Activated CD4-positive, alpha-beta T cell treated with anti-CD3 and anti-CD28 coated beads, Interleukin-2, amount 10 ng/mL, durations not matched to agents 24 days and 14 days (primary cell): ENCODE measurements at regions not wholly inside any gene's neighbourhood (a gene's known extent, or its start where the extent isn't known, plus 50 kb on each side); places are given as distances from the start of the nearest gene placed in this dataset.
"Not testable (repeated sequence)": the region's sequence is repeated elsewhere in the genome, so short reads cannot be mapped to it uniquely, and the experiment has no call there.

ENCODE experiments used
- DNase-seq: peaks from one replicate; pipeline ENCODE4 v3.0.0; 2022
- H3K27ac Mint-ChIP-seq: one replicate; pipeline ENCODE4 v1.8.0; 2022; ENCODE audit warnings: mild to moderate bottlenecking, mixed read lengths
- H3K27me3 Mint-ChIP-seq: one replicate; pipeline ENCODE4 v1.8.0; 2022; ENCODE audit warnings: mixed read lengths
- H3K36me3 Mint-ChIP-seq: one replicate; pipeline ENCODE4 v1.8.0; 2022; ENCODE audit warnings: low read depth, mild to moderate bottlenecking, mixed read lengths
- H3K4me1 Mint-ChIP-seq: one replicate; pipeline ENCODE4 v1.8.0; 2021; ENCODE audit warnings: mixed read lengths
- H3K4me3 Mint-ChIP-seq: one replicate; pipeline ENCODE4 v1.8.0; 2022; ENCODE audit warnings: mild to moderate bottlenecking, moderate library complexity, mixed read lengths
- H3K9me3 Mint-ChIP-seq: one replicate; pipeline ENCODE4 v1.8.0; 2021; ENCODE audit warnings: mixed read lengths
- intact Hi-C: fragments of 100-400 bp; cut with micrococcal nuclease; formaldehyde crosslinking; loops from one replicate; pipeline ENCODE4 v1.15.1; 2023

DNA sequence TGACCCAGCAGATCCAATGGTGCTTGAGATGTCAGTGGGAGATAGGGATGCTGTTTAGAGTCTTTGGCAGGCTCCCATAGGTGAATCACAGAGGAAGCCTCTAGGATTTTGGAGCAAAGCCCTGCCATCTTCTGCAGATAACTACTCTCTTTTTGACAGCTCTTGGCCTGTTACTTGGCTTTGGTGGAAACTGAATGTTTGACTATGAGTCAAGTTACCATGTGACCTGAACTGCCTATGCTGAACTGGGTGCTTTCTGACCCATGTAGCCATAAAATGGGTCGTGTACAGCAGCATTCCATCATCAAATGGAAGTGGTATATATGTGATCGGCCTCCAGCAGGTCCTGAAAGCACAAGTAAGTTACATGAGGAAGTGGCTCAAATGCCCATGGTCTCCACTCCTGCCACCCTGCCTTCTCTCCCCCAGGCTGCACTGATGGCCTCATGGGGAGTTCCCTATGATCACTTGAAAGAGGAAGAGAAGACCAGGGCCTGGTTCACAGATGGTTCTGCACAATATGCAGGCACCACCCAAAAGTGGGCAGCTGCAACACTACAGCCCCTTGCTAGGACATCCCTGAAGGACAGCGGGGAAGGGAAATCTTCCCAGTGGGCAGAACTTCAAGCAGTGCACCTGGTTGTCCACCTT lies 105.6 kb upstream of the ZC3H12A start:
- H3K4me3 Mint-ChIP-seq, DNase-seq, H3K9me3 Mint-ChIP-seq, H3K27me3 Mint-ChIP-seq, H3K27ac Mint-ChIP-seq, H3K36me3 Mint-ChIP-seq, intact Hi-C loops, H3K4me1 Mint-ChIP-seq: not testable (repeated sequence)

DNA sequence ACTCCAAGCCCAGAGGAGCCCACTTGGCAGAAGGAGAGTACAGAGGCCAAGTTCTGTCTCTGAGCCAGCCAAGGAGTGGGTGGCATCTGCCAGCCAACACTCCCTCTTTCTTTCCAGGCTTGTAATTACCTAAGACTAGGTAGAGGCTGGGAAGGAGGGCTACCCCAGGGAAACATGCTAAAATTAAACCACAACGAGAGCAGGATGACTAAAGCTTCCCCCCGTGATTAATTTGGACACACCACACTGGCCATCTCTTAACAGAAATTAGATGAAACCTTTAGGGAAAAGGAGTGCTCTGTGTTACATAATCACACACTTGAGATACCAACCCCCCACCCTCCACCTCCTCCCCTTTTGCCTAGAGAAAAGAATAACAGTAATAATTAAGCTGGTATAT lies 102.1 kb upstream of the ZC3H12A start:
- H3K27me3 Mint-ChIP-seq = peaks cover 2% of the 10 kb centered on the region
- H3K9me3 Mint-ChIP-seq = no peaks in the 10 kb centered on the region
- no peaks in the 10 kb centered on the region for H3K4me1 Mint-ChIP-seq
- H3K36me3 Mint-ChIP-seq = no peaks in the 10 kb centered on the region
- no peak for DNase-seq
- H3K4me3 Mint-ChIP-seq = no peak overlapping the region
- H3K27ac Mint-ChIP-seq = no peak overlapping the region
- intact Hi-C loops = no loop called here

DNA sequence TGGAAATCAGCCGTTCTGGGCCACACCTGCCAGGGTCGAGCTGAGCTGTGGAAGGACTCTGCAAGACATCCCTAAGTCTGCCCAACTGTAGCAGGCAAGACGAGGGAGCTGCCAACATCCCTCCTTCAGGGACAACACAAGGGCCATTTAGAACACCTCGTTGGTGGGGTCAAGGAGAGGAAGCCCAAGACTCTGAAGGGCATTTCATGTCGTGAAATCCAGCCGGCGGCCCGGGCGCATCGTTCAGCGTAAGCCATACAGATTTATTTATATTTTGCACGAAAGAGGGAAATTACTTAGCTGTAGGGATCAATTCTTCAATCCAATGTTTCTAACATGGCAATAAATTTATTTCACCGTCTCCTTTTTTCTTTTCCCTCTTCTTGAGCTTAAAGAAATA lies 101.7 kb upstream of the ZC3H12A start:
- no peak overlapping the region for H3K4me3 Mint-ChIP-seq
- H3K9me3 Mint-ChIP-seq = no peaks in the 10 kb centered on the region
- H3K36me3 Mint-ChIP-seq = no peaks in the 10 kb centered on the region
- peaks cover 2% of the 10 kb centered on the region for H3K27me3 Mint-ChIP-seq
- H3K27ac Mint-ChIP-seq = no peak overlapping the region
- intact Hi-C loops = no loop called here
- H3K4me1 Mint-ChIP-seq = no peaks in the 10 kb centered on the region
- DNase-seq = no peak

DNA sequence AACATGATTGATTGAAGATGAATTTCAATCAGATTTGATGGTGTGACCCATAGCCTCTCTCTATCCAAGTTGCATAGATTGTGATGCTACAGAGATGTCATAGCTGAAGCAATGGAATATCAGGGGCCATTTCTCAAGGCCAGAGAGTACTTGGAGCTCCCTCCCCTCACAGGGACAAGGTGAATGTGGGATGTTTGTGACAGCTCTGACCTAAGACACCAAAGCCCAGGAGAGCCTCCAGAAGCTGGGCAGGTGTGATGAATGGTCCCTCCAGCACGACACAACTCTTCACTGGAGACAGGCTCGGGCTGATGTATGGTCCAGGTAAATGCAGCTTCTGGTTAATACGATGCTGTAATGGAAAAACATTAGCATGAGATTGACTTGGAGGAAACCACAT lies 101.0 kb upstream of the ZC3H12A start:
- Mint-ChIP-seq H3K4me1 (no peaks in the 10 kb centered on the region), H3K9me3 (no peaks in the 10 kb centered on the region), H3K4me3 (no peak overlapping the region), H3K27ac (no peak overlapping the region), H3K36me3 (no peaks in the 10 kb centered on the region), H3K27me3 (peaks cover 8% of the 10 kb centered on the region)
- intact Hi-C loops = no loop called here
- DNase-seq = no peak

DNA sequence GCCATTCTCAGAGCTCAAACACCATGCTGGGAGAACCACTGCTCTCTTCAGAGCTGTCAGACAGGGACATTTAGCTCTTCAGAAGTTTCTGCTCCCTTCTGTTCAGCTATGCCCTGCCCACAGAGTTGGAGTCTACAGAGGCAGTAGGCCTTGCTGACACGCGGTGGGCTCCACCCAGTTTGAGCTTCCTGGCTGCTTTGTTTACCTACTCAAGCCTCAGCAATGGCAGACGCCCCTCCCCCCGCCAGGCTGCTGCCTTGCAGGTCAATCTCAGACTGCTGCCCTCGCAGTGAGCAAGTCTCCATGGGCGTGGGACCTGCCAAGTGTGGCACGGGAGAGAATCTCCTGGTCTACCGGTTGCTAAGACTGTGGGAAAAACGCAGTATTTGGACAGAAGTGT lies 93.8 kb upstream of the ZC3H12A start:
- H3K4me1 Mint-ChIP-seq, H3K36me3 Mint-ChIP-seq, H3K27ac Mint-ChIP-seq, H3K9me3 Mint-ChIP-seq, intact Hi-C loops, DNase-seq, H3K4me3 Mint-ChIP-seq: not testable (repeated sequence)
- peaks cover 20% of the 10 kb centered on the region for H3K27me3 Mint-ChIP-seq

DNA sequence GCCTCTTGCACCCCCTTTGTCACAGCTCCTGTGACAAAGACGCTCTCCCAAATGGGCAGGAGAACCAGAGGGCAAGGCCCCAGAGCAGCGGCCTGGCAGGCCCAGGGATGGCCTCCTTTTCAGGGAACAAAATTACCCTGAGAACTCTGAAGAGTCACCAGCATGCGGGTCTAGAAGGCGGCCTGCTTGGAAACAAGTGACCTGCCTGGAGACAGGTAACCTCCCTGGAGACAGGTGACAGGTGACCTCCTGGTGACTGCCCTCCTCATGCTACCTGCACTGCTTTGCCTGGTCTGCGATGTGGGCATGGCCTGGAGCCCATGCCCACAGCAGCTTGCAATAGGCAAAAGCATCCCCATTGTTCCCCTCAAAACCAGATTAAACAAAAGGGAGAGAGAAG lies 86.5 kb upstream of the ZC3H12A start:
- no peak overlapping the region for H3K4me3 Mint-ChIP-seq
- intact Hi-C loops = no loop called here
- H3K27me3 Mint-ChIP-seq = peaks cover 4% of the 10 kb centered on the region
- H3K9me3 Mint-ChIP-seq = no peaks in the 10 kb centered on the region
- no peaks in the 10 kb centered on the region for H3K4me1 Mint-ChIP-seq
- no peak for DNase-seq
- H3K27ac Mint-ChIP-seq = no peak overlapping the region
- no peaks in the 10 kb centered on the region for H3K36me3 Mint-ChIP-seq

DNA sequence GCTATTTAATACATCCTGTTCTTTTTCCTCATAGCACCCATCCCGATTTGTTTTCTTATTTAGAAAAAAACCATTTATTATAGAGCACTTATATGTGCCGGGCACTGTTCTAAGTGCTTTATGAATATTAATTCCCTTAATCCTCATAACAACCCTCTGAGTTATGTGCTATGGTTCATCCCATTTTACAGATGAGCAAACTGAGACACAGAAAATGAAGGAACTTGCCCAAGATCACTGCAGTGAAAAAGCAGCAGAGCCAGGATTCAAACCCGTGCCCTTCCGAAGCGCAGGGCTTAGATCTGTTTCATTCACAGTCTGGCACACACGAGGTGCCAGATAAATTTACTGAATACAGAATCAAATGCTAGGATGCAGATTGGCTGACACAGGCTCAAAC lies 85.1 kb upstream of the ZC3H12A start:
- H3K27me3 Mint-ChIP-seq = peaks cover 7% of the 10 kb centered on the region
- H3K4me1 Mint-ChIP-seq = no peaks in the 10 kb centered on the region
- intact Hi-C loops = no loop called here
- no peaks in the 10 kb centered on the region for H3K36me3 Mint-ChIP-seq
- DNase-seq = no peak
- no peak overlapping the region for H3K4me3 Mint-ChIP-seq
- no peaks in the 10 kb centered on the region for H3K9me3 Mint-ChIP-seq
- H3K27ac Mint-ChIP-seq = no peak overlapping the region

DNA sequence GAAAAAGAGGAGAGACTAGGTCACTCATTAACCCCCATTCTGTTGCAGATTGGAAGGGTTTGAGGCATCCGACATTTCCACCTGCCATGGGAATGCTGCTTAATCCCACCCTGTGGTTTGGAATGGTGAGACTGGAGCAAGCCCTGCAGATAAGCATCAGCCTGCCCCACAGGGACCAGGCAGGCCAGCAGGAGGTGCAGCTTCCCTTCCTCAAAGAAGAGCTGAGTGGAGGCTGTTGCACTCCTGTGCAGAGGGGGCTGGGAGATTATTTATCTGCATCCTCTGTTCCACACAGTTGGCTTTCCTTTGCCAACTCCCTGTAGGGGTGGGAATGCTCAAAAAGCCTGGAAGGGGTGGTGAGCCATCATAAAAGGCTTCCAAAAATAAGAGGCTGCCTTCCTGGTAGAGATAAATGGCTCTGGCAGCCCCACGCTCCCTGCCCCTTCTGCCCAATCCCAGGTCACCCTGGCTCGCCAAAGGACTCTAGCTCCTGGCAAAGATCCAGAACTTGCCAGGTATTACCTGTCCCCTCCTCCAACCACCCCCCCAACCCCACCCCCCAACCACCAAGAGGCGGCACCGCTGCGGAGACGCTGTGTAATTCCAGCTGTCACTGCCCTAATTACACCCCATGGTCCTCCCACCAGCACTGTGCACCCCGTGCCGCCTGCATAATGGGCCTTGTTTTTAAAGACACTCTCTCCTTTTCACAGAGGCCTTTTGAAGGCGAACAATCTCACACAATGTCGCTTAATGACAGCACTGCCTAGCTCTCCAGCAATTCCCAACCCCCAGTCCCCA lies 83.0 kb upstream of the ZC3H12A start:
- Mint-ChIP-seq H3K4me3 (no peak overlapping the region), H3K4me1 (no peaks in the 10 kb centered on the region)
- intact Hi-C loops = no loop called here

DNA sequence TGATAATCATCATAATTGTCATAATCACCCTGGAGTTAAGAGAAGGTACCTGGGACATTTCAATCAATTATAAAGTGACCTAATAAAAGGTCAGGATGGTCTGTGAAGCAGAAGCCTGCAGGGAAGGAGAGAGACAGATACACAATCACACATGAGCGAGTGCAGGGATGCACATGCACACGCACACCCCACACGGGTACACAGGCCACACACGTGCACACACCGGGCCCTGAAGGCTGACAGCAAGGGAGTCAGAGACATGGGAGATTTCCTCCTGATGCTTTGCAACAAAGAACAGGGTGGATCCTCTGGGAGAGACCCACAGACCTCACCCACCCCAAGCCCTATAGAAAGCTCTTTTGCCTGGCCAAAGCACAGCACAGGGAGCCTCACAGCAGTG lies 82.3 kb upstream of the ZC3H12A start:
- H3K4me1 Mint-ChIP-seq = no peaks in the 10 kb centered on the region
- DNase-seq = no peak
- H3K4me3 Mint-ChIP-seq = no peak overlapping the region
- H3K27me3 Mint-ChIP-seq = peaks cover 13% of the 10 kb centered on the region
- intact Hi-C loops = no loop called here
- H3K36me3 Mint-ChIP-seq = no peaks in the 10 kb centered on the region
- H3K27ac Mint-ChIP-seq = no peak overlapping the region
- no peaks in the 10 kb centered on the region for H3K9me3 Mint-ChIP-seq

More for the DNA sequence above, 83.0 kb upstream of the ZC3H12A start:
- Mint-ChIP-seq H3K27me3 (peaks cover 11% of the 10 kb centered on the region), H3K27ac (no peak overlapping the region), H3K36me3 (no peaks in the 10 kb centered on the region), H3K9me3 (no peaks in the 10 kb centered on the region)
- DNase-seq = no peak

DNA sequence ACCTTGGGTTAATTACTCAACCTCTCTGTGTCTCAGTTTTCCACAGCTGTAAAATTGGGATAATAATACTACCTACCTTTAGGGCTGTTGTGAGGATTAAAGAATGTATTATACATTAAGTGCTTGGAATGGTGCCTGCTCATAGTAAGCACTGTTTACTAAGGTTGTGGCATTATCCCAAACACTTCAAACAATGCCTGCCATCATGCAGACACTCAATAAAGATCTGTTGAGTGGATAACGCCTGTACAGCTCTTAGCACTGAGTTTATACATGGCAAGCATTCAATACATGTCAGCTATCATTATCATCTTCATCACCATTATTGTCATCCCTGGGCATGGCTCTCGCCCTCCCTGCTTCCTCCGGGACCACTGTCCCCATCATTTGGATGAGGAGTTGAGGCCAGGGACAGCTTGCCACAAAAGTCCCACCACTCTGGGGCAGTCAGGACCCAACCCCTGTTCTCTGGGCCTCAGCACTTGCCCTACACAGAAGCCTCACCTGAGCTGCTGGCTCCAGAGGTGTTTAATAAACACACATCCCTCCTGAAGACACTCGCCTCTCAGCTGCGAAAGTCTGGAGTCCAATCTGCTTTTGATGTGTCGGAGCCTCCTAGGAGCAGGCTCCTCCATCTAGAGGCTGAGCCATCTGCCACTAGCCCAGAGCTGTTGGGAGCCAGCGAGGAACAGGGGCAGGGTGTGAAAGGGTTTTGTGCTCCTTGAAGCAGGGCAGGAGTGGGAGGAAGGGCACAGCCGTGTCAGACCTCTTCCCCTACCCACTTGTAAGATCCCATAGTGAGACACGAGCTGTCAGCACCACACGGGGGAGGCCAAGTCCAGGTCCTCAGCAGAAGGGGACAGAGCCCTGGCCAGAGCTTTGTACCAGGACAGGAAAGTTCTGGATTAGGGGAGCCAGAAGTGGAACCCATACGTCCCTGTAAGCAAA lies 80.9 kb upstream of the ZC3H12A start:
- Mint-ChIP-seq H3K9me3 (no peaks in the 10 kb centered on the region), H3K27ac (no peak overlapping the region), H3K4me3 (no peak overlapping the region), H3K4me1 (no peaks in the 10 kb centered on the region), H3K27me3 (peaks cover 15% of the 10 kb centered on the region), H3K36me3 (no peaks in the 10 kb centered on the region)
- intact Hi-C loops = no loop called here
- no peak for DNase-seq

DNA sequence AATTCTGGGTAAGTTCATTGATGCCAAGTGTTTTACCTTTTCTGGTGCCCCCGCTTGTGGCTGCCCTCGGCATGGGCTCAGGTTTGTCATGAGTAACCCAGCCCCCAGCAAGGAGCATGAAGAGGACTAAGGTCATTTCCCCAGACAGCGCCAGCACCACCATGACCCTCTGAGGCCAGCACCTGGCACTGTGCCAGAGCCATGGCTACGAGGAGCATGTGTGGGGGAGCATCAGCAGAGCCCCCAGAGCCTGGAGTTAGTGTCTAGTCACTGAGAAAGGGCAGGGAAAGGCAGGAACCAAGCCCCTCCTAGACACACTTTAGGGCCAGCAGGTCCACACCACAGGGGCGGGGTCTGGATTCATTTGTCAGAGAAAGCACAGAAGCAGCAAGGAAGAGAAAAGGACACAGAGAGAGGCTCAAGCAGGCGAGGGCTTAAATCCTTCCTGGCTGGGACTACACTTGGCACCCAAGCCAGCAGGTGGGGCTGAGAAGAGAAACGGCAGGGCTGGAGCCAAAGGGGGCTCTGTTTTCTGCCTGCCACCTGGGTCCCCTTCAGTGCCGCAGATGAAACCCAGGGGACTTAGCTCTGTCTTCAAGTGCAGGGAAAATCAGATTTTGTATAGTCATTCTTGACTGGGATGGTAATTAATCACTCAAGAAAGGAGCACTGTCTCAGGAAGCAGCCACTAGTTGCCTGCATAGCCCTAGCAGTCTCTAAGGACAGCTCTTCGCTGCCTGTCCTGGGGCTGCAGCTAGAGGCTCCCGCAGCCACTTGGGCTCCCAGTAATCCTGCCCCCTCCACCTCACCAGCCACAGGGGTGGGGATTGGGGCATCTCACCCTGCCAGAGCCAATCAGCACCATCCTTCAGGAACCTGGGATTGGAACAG lies 79.6 kb upstream of the ZC3H12A start:
- no peak overlapping the region for H3K4me3 Mint-ChIP-seq
- intact Hi-C loops = no loop called here
- no peak for DNase-seq
- no peaks in the 10 kb centered on the region for H3K4me1 Mint-ChIP-seq
- H3K36me3 Mint-ChIP-seq = no peaks in the 10 kb centered on the region
- H3K9me3 Mint-ChIP-seq = no peaks in the 10 kb centered on the region
- no peak overlapping the region for H3K27ac Mint-ChIP-seq
- H3K27me3 Mint-ChIP-seq = peaks cover 17% of the 10 kb centered on the region

DNA sequence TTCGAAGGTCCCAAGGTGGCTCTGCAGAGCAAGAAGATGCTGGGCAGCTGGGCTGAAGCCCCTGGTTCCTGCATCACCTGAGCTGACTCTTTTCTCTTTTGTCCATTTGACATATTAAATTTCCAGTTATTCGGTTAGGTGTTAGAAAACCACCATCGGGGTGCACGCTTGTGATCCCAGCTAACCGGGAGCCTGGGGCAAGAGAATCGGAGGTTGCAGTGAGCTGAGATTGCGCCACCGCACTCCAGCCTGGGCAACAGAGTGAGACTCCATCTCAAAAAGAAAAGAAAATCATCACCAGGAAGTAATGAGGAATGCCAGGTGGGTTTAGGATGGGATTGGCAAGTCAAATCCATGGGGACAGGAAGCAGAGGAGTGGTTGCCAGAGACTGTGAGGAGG lies 76.3 kb upstream of the ZC3H12A start:
- Mint-ChIP-seq H3K27ac (no peak overlapping the region), H3K27me3 (peaks cover 13% of the 10 kb centered on the region), H3K9me3 (no peaks in the 10 kb centered on the region), H3K36me3 (no peaks in the 10 kb centered on the region), H3K4me3 (no peak overlapping the region), H3K4me1 (no peaks in the 10 kb centered on the region)
- DNase-seq = no peak
- intact Hi-C loops = no loop called here

DNA sequence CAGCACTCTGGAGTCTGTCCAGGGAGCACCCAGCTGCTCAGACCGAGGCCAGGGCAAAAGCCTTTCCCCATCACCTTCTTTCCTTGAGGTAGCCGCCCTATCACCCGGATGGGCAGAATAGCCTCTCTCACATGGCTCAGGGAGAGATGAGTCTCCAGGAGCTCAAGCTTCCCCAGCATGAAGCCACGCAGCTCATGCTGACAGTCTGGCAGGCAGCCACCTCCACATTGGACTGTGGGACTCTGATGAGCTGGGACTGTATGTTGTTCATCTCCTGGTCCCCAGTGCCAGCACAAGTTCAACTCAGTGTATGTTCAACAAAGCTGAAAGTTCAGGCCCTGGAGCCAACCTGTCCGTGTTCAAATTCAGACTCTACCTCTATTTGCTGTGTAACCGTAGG lies 75.2 kb upstream of the ZC3H12A start:
- Mint-ChIP-seq H3K27ac (no peak overlapping the region), H3K4me1 (no peaks in the 10 kb centered on the region), H3K4me3 (no peak overlapping the region), H3K9me3 (no peaks in the 10 kb centered on the region), H3K27me3 (peaks cover 10% of the 10 kb centered on the region), H3K36me3 (no peaks in the 10 kb centered on the region)
- DNase-seq = no peak
- intact Hi-C loops = no loop called here
